CD4-positive, alpha-beta memory T cell (primary cell): ENCODE measurements at regions not wholly inside any gene's neighbourhood (a gene's known extent, or its start where the extent isn't known, plus 50 kb on each side); places are given as distances from the start of the nearest gene placed in this dataset.
A peak's percentile ranks its signal among the peaks of the same experiment; 100 is the strongest.

Experiments used
- CTCF ChIA-PET: fragments of 350-600 bp; sonication (Branson Sonifier 250); formaldehyde crosslinking; loops from one replicate; lab custom pipeline; 2021; ENCODE audit warnings: inconsistent platforms; ENCODE audit not compliant: partially characterized antibody; lab: Charles Lee
- POLR2A ChIA-PET: fragments of 350-600 bp; sonication (Branson Sonifier 250); formaldehyde crosslinking; loops from one replicate; lab custom pipeline; 2021; ENCODE audit not compliant: partially characterized antibody; lab: Charles Lee
- DNase-seq, 5 donors: peaks; one replicate each; pipeline versions ENCODE4 v3.0.0 to v3.0.0-alpha.2; 2020 to 2022; ENCODE audit warnings: mixed read lengths in 1 of 5
- H3K27ac ChIP-seq: one replicate; pipeline ENCODE4 v1.7.0; 2013; ENCODE audit warnings: low read depth, low read length
- H3K27me3 ChIP-seq: 2 replicates; pipeline ENCODE4 v1.7.0; 2013; ENCODE audit warnings: mild to moderate bottlenecking, low read length, moderate library complexity; ENCODE audit not compliant: insufficient read depth
- H3K36me3 ChIP-seq: 2 replicates; pipeline ENCODE4 v1.7.0; 2013; ENCODE audit warnings: mild to moderate bottlenecking, low read length, moderate library complexity; ENCODE audit not compliant: insufficient read depth
- H3K4me1 ChIP-seq: 2 replicates; pipeline ENCODE4 v1.7.0; 2013; ENCODE audit warnings: mild to moderate bottlenecking, low read length, moderate library complexity; ENCODE audit not compliant: insufficient read depth
- H3K4me3 ChIP-seq, 2 donors: one replicate each; pipeline ENCODE4 v1.7.0; 2013; ENCODE audit warnings: low read length in 2 of 2, mild to moderate bottlenecking in 1 of 2
- H3K9me3 ChIP-seq, 2 donors: one replicate each; pipeline ENCODE4 v1.7.0; 2013; ENCODE audit warnings: low read length in 2 of 2, control low read depth in 1 of 2; ENCODE audit not compliant: control insufficient read depth in 1 of 2
- H3K27ac Mint-ChIP-seq, 7 donors: one replicate each; pipeline ENCODE4 v1.8.0; 2020 to 2021; ENCODE audit warnings: mixed read lengths in 7 of 7, mild to moderate bottlenecking in 6 of 7, inconsistent platforms in 3 of 7, moderate library complexity in 3 of 7
- H3K27me3 Mint-ChIP-seq, 2 donors: one replicate each; pipeline ENCODE4 v1.8.0; 2020 to 2021; ENCODE audit warnings: mixed read lengths in 2 of 2
- H3K36me3 Mint-ChIP-seq, 2 donors: one replicate each; pipeline ENCODE4 v1.8.0; 2020 to 2021; ENCODE audit warnings: mixed read lengths in 2 of 2, inconsistent platforms in 1 of 2, mild to moderate bottlenecking in 1 of 2
- H3K4me1 Mint-ChIP-seq, 4 donors: one replicate each; pipeline ENCODE4 v1.8.0; 2020 to 2021; ENCODE audit warnings: mixed read lengths in 4 of 4, mild to moderate bottlenecking in 1 of 4
- H3K4me3 Mint-ChIP-seq, 8 donors: one replicate each; pipeline ENCODE4 v1.8.0; 2020 to 2021; ENCODE audit warnings: mixed read lengths in 8 of 8, mild to moderate bottlenecking in 7 of 8, moderate library complexity in 6 of 8, inconsistent platforms in 3 of 8
- H3K9me3 Mint-ChIP-seq, 8 donors: one replicate each; pipeline ENCODE4 v1.8.0; 2020 to 2021; ENCODE audit warnings: mixed read lengths in 8 of 8, mild to moderate bottlenecking in 5 of 8, inconsistent platforms in 3 of 8, moderate library complexity in 1 of 8
- intact Hi-C: fragments of 100-400 bp; cut with micrococcal nuclease; formaldehyde crosslinking; loops from one replicate; pipeline ENCODE4 v1.15.1; 2023

DNA sequence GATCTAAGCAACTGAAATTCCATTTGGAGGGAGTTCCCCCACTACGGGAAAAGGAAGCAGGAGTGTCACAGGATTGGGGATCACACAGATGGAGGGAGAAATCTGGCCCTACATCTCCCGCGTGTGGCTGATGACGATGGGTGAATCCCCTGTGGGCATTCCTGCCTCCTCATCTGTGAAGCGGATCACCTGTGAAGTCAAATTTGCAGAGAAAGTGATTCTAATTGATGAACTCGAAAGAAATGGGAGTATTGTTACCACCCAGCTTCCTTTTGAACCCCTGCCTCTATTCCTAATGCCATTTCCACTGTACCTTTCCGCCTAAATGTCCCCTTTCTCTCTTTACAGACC is 92.0 kb downstream of the CMPK2 start:
- Mint-ChIP-seq H3K27ac (no peak overlapping the region), H3K9me3 (no peaks in the 10 kb centered on the region), H3K4me1 (peaks cover 4 to 15% (median 6%) of the 10 kb centered on the region in 4 donors), H3K27me3 (peaks cover 8 to 18% of the 10 kb centered on the region in 2 donors), H3K36me3 (no peaks in the 10 kb centered on the region), H3K4me3 (peak overlapping the region in 2 of 8 donors; percentile 34 to 63)
- no peaks in the 10 kb centered on the region for H3K27me3 ChIP-seq
- intact Hi-C loops, result no loop called here
- no peaks in the 10 kb centered on the region for H3K9me3 ChIP-seq
- no peak for DNase-seq
- no peak overlapping the region for H3K4me3 ChIP-seq
- no peak overlapping the region for H3K27ac ChIP-seq
- ChIA-PET POLR2A (no interaction called here), CTCF (interaction anchor here (0.8 to 2.5 kb wide), 7 partner anchors 10 to 60 kb away, joined by 3 to 9 read pairs (median 4); no protein-coding TSS in a partner anchor)
- H3K4me1 ChIP-seq, result peaks cover 6% of the 10 kb centered on the region
- no peaks in the 10 kb centered on the region for H3K36me3 ChIP-seq

DNA sequence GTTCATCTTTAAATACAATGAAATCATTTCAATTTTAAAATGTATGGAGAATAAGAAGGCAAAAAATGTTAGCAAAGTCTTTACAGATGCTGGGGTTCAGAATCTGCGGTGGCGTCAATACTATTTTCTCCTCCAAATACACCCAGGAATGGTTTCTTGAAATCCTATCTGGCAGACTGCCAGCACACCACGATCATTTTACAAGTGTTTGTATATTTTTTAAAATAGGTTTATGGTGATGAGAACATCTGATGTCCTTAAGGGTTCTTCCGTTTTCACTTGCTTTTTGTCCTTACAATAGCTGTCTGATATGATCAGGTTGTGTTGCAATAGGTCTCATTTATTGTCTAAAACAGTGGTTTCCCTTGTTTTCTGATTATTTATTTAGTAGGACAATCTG is 89.6 kb downstream of the CMPK2 start:
- H3K27ac ChIP-seq, result no peak overlapping the region
- Mint-ChIP-seq H3K9me3 (no peaks in the 10 kb centered on the region), H3K4me3 (no peak overlapping the region), H3K36me3 (no peaks in the 10 kb centered on the region), H3K4me1 (peaks cover 6 to 20% (median 9%) of the 10 kb centered on the region in 4 donors), H3K27ac (no peak overlapping the region), H3K27me3 (peaks cover 8 to 18% of the 10 kb centered on the region in 2 donors)
- ChIA-PET CTCF (interaction anchor here (2.5 kb wide), 1 partner anchor 15 kb away, joined by 9 read pairs; no protein-coding TSS in a partner anchor), POLR2A (no interaction called here)
- no peak for DNase-seq
- H3K4me1 ChIP-seq, result peaks cover 10% of the 10 kb centered on the region
- intact Hi-C loops, result no loop called here
- H3K4me3 ChIP-seq, result no peak overlapping the region
- H3K9me3 ChIP-seq, result no peaks in the 10 kb centered on the region
- no peaks in the 10 kb centered on the region for H3K36me3 ChIP-seq
- H3K27me3 ChIP-seq, result no peaks in the 10 kb centered on the region

DNA sequence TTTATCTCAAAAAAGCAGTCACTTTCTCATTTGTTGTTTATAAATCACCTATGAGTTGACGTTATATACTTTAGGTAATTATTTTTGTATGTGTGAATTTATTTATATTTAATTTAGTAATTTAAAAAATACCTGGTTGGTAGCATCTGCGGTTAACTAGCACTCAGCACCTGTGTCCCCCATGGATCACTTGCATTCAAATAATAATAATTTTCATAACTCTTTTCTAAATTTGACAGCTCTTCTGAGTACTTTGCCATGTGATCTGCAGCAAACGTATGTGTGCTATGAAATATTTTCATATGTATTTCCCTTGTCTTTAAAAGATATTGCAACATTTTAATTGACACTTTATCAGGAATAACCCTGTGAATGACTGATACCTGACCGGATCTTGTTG is 88.1 kb downstream of the CMPK2 start:
- no peak overlapping the region for H3K4me3 ChIP-seq
- no peaks in the 10 kb centered on the region for H3K9me3 ChIP-seq
- Mint-ChIP-seq H3K9me3 (no peaks in the 10 kb centered on the region), H3K27ac (no peak overlapping the region), H3K27me3 (peaks cover 8 to 18% of the 10 kb centered on the region in 2 donors), H3K4me1 (peaks cover 11 to 18% (median 12%) of the 10 kb centered on the region in 4 donors), H3K4me3 (no peak overlapping the region), H3K36me3 (no peaks in the 10 kb centered on the region)
- H3K27me3 ChIP-seq, result no peaks in the 10 kb centered on the region
- DNase-seq, result no peak
- peaks cover 14% of the 10 kb centered on the region for H3K4me1 ChIP-seq
- H3K36me3 ChIP-seq, result no peaks in the 10 kb centered on the region
- no peak overlapping the region for H3K27ac ChIP-seq
- ChIA-PET CTCF (no interaction called here), POLR2A (no interaction called here)
- intact Hi-C loops, result no loop called here

DNA sequence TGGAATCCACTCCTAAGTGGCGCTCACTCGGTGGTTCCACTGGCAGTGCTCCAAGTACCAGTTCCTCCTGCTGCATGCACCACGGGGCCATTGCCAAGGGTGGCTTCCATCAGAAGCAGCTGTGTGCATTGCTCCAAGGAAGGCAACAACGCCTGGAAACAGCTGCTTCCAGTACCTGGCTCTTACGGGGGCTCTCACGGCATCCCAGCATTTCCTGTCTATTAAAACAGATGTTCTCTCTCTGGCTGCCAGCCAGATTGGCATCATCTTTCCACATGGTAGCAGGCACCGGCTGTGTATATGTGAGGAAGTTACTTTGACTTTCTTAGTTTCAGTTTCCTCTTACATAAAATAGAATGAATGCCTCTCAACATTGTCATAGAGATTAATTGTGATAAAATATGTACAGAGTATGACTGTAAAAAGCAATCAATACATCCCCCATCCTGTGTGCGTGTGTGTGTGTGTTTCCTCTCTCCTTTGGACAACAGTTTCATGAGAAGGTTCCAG is 84.9 kb downstream of the CMPK2 start:
- Histone ChIP-seq H3K9me3 (no peaks in the 10 kb centered on the region), H3K36me3 (no peaks in the 10 kb centered on the region), H3K4me3 (no peak overlapping the region), H3K27ac (no peak overlapping the region), H3K27me3 (no peaks in the 10 kb centered on the region), H3K4me1 (peaks cover 8% of the 10 kb centered on the region)
- H3K36me3 Mint-ChIP-seq, result no peaks in the 10 kb centered on the region
- DNase-seq, result peak in 1 of 5 donors; percentile 10
- ChIA-PET POLR2A (no interaction called here), CTCF (interaction anchor here (1.3 kb wide), 1 partner anchor 12 kb away, joined by 4 read pairs; no protein-coding TSS in a partner anchor)
- intact Hi-C loops, result no loop called here
- no peaks in the 10 kb centered on the region for H3K9me3 Mint-ChIP-seq
- peaks cover 6 to 8% (median 7%) of the 10 kb centered on the region in 4 donors for H3K4me1 Mint-ChIP-seq
- peak overlapping the region in 1 of 7 donors; percentile 7 for H3K27ac Mint-ChIP-seq
- H3K27me3 Mint-ChIP-seq, result peaks cover 0 to 6% of the 10 kb centered on the region in 2 donors
- peak overlapping the region in 7 of 8 donors; percentile 12 to 75 (median 56) for H3K4me3 Mint-ChIP-seq

DNA sequence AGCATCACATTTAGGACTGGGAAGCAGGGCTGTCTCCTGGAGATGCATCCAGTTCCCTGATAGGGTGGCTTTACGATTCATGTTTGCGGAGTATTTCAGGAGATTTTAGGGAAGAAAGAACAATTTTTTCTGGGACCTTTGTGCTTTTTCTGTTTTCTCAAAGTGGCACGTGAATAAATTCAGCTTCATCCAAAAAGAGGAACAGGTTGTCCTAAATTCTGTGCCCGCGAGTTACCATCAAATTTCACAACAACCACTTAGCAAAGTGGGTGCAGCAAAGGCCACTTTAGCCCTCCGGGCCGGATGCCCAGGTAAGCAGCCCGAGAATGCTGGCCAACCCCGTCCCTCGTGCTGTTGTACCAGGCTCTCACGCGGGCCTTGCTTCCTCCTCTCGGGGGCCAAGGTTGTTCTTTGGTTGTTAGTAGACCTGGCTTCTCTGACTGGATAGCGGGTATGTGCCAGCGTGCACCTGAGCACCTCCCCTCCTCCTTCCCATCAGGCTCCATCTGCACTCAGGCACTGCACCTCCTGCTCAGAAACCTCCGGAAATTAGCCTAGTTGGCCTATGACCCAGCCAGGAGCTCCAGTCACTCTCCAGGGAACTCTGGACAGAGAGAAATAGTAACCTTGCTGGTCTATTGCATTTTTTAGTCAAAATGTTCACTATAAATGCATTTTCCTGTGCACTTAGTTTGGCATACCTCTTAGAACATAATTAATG is 83.0 kb downstream of the CMPK2 start:
- Histone ChIP-seq H3K36me3 (no peaks in the 10 kb centered on the region), H3K27ac (no peak overlapping the region), H3K4me1 (peaks cover 8% of the 10 kb centered on the region), H3K27me3 (no peaks in the 10 kb centered on the region), H3K4me3 (no peak overlapping the region), H3K9me3 (no peaks in the 10 kb centered on the region)
- H3K4me3 Mint-ChIP-seq, result no peak overlapping the region
- H3K4me1 Mint-ChIP-seq, result peaks cover 6 to 8% (median 7%) of the 10 kb centered on the region in 4 donors
- intact Hi-C loops, result no loop called here
- H3K36me3 Mint-ChIP-seq, result no peaks in the 10 kb centered on the region
- peaks cover 0 to 4% of the 10 kb centered on the region in 2 donors for H3K27me3 Mint-ChIP-seq
- no peak for DNase-seq
- no peak overlapping the region for H3K27ac Mint-ChIP-seq
- CTCF ChIA-PET, result no interaction called here
- H3K9me3 Mint-ChIP-seq, result no peaks in the 10 kb centered on the region
- POLR2A ChIA-PET, result no interaction called here

DNA sequence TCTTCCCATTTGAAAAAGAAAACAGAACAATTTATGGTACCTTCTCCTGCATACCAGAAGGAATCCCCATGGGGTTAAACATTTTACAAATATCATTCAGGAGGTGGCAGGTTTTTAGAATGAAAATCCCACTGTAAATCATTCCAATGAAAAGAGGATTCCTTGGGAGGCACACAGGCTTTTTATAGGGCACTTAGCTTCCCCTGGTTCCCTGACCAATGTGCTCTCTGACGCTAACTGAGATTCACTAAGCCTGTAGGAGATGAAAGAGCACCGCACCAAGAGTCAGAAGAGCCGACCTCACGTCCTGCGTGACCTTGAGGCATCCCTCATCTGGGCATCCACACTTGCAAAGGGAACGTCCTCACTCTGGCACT is 82.5 kb downstream of the CMPK2 start:
- ChIA-PET CTCF (interaction anchor here (1.6 kb wide), 1 partner anchor 9 kb away, joined by 5 read pairs; no protein-coding TSS in a partner anchor), POLR2A (no interaction called here)
- Histone ChIP-seq H3K4me1 (peaks cover 8% of the 10 kb centered on the region), H3K9me3 (no peaks in the 10 kb centered on the region), H3K4me3 (no peak overlapping the region), H3K27me3 (no peaks in the 10 kb centered on the region), H3K36me3 (no peaks in the 10 kb centered on the region), H3K27ac (no peak overlapping the region)
- Mint-ChIP-seq H3K27ac (no peak overlapping the region), H3K9me3 (no peaks in the 10 kb centered on the region), H3K4me1 (peaks cover 6 to 8% (median 7%) of the 10 kb centered on the region in 4 donors), H3K36me3 (no peaks in the 10 kb centered on the region), H3K4me3 (no peak overlapping the region), H3K27me3 (peaks cover 0 to 4% of the 10 kb centered on the region in 2 donors)
- intact Hi-C loops, result no loop called here
- DNase-seq, result no peak

DNA sequence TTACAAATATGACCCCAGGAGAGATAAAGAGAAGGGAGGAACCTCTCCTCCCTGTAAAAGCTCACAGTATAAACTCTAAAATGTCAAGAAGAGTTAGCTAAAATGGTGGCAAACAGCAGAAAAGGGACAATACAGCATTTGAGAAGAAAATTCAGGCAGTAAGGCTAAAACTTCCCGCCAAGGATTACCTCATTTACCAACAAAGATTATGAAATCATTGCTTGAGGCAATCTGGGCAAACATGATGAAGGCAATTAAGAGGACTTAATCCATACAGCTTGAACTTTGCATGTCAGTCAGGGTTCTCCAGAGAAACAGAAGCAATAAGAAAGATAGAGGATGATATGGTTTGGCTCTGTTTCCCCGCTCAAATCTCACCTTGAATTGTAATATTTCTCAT is 81.4 kb downstream of the CMPK2 start:
- Histone ChIP-seq H3K4me1 (peaks cover 8% of the 10 kb centered on the region), H3K4me3 (no peak overlapping the region), H3K9me3 (no peaks in the 10 kb centered on the region), H3K27ac (no peak overlapping the region), H3K36me3 (no peaks in the 10 kb centered on the region), H3K27me3 (no peaks in the 10 kb centered on the region)
- CTCF ChIA-PET, result interaction anchor here (1.1 to 1.6 kb wide), 2 partner anchors 10 to 11 kb away, joined by 4 to 5 read pairs; no protein-coding TSS in a partner anchor
- peaks cover 2 to 4% of the 10 kb centered on the region in 2 donors for H3K27me3 Mint-ChIP-seq
- POLR2A ChIA-PET, result no interaction called here
- H3K9me3 Mint-ChIP-seq, result no peaks in the 10 kb centered on the region
- H3K36me3 Mint-ChIP-seq, result no peaks in the 10 kb centered on the region
- peaks cover 6 to 8% (median 7%) of the 10 kb centered on the region in 4 donors for H3K4me1 Mint-ChIP-seq
- H3K4me3 Mint-ChIP-seq, result no peak overlapping the region
- intact Hi-C loops, result no loop called here
- DNase-seq, result no peak
- no peak overlapping the region for H3K27ac Mint-ChIP-seq
